Naive B cell (primary cell): ENCODE measurements at regions not wholly inside any gene's neighbourhood (a gene's known extent, or its start where the extent isn't known, plus 50 kb on each side); places are given as distances from the start of the nearest gene placed in this dataset.

Source experiments
- ATAC-seq, 2 donors: fragments of 150-1000 bp; cut with Tn5 transposase; 2 replicates each; pipeline ENCODE4 v1.10.0; 2021; ENCODE audit warnings: low read depth in 2 of 2, mild to moderate bottlenecking in 2 of 2, moderate library complexity in 2 of 2
- DNase-seq: peaks from one replicate; pipeline ENCODE4 v3.0.0; 2022
- H3K27ac Mint-ChIP-seq, 6 donors: one replicate each; pipeline ENCODE4 v1.8.0; 2020 to 2022; ENCODE audit warnings: mild to moderate bottlenecking in 6 of 6, mixed read lengths in 6 of 6, moderate library complexity in 5 of 6, inconsistent platforms in 2 of 6
- H3K27me3 Mint-ChIP-seq, 3 donors: one replicate each; pipeline ENCODE4 v1.8.0; 2021 to 2022; ENCODE audit warnings: mixed read lengths in 3 of 3, mild to moderate bottlenecking in 1 of 3
- H3K36me3 Mint-ChIP-seq, 2 donors: one replicate each; pipeline ENCODE4 v1.8.0; 2020 to 2022; ENCODE audit warnings: mixed read lengths in 2 of 2, inconsistent platforms in 1 of 2, mild to moderate bottlenecking in 1 of 2
- H3K4me1 Mint-ChIP-seq, 3 donors: one replicate each; pipeline ENCODE4 v1.8.0; 2020 to 2022; ENCODE audit warnings: mixed read lengths in 3 of 3, inconsistent platforms in 1 of 3, mild to moderate bottlenecking in 1 of 3, moderate library complexity in 1 of 3
- H3K4me3 Mint-ChIP-seq, 8 donors: one replicate each; pipeline ENCODE4 v1.8.0; 2020 to 2022; ENCODE audit warnings: mild to moderate bottlenecking in 8 of 8, mixed read lengths in 8 of 8, moderate library complexity in 8 of 8, inconsistent platforms in 2 of 8
- H3K9me3 Mint-ChIP-seq, 7 donors: one replicate each; pipeline ENCODE4 v1.8.0; 2020 to 2022; ENCODE audit warnings: mixed read lengths in 7 of 7, mild to moderate bottlenecking in 5 of 7, inconsistent platforms in 2 of 7, moderate library complexity in 1 of 7

DNA sequence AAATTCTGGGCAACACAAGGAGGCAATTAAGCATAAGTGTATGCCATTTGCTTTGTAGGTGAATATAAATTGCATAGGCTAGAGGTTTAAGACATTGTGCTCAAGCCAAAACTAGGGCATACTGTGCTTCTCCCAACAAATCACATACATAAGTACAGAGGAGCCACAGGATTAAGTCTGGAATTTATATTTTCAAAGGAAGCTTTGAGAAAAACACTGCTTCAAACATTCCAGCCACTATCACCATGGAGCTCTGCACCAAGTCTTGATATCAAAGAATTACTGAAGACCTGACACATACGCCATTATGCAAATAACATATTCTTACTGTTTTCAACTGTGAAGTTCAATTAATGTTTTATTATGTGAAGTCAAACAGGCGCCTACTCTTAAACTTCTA, 119.4 kb upstream of the NPHP3 start:
- Mint-ChIP-seq H3K36me3 (no peaks in the 10 kb centered on the region), H3K27me3 (peaks cover 7 to 9% (median 9%) of the 10 kb centered on the region in 3 donors), H3K4me1 (no peaks in the 10 kb centered on the region), H3K4me3 (no peak overlapping the region), H3K9me3 (no peaks in the 10 kb centered on the region), H3K27ac (no peak overlapping the region)
- ATAC-seq (no peak), DNase-seq (no peak)

DNA sequence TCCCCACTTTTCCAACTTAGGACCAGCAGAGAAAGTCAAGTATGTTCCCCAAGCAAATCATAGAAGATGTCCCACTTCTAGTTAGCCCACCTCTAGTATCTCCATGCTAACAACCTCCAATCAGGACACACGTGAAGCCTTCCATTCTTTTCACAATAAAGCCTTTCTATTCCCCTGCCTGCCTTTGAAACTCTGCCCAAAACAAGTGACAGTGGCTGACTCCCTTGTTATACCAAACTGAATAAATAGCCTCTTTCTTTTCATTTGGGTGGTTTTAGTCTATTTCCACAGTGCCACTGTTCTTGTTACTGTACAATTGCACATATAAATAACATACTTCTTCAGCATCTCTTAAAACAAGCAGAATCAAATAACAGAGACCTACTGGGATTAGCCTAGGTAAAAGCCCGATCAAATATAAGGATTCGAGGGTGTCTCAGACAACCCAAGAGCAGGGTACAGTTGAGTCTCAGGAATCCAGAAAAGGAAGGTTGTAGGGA, 118.0 kb upstream of the NPHP3 start:
- Mint-ChIP-seq H3K4me1 (no peaks in the 10 kb centered on the region), H3K4me3 (no peak overlapping the region), H3K36me3 (no peaks in the 10 kb centered on the region), H3K27ac (no peak overlapping the region), H3K27me3 (peaks cover 9 to 16% (median 9%) of the 10 kb centered on the region in 3 donors), H3K9me3 (peaks cover 0 to 3% (median 0%) of the 10 kb centered on the region in 7 donors)
- no peak for ATAC-seq
- DNase-seq: no peak

DNA sequence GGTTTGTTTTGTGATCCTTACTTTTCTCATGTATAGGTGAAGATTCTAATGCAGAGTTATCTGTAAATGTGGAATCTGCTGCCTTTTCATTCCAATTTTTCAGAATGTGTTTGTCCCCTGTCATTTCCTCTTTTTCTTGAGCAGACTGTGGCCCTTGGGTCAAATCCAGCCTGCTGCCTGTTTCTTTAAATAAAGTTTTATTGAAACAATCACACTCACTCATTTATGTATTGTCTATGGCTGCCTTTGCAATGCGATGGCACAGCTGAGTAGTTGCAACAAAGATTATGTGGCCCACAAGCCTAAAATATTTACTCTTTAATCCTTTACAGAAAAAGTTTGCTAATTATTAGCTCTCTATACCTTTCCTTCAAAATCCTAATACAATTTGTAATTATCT, 116.3 kb upstream of the NPHP3 start:
- DNase-seq: no peak
- Mint-ChIP-seq H3K4me3 (no peak overlapping the region), H3K9me3 (peaks cover 0 to 4% (median 0%) of the 10 kb centered on the region in 7 donors), H3K36me3 (no peaks in the 10 kb centered on the region), H3K27ac (no peak overlapping the region), H3K4me1 (no peaks in the 10 kb centered on the region), H3K27me3 (peaks cover 9 to 19% (median 16%) of the 10 kb centered on the region in 3 donors)
- ATAC-seq: no peak

DNA sequence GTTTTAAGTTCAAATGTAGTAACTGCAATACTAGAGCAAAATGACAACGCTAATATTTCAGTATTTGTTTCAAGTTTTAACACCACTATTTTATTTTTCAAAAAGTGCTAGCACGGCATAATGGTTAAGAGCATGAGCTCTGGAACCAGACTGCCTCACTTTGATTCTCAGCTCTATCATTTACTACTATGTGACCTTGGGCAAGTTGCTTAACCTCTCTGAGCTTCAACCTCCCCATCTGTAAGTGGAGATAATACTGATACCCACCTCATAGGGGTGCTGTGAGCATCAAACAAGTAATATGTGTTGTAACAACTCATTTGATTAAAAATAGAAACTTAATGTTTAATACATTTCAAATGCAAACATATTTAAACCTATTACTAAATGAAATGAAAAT, 115.4 kb upstream of the NPHP3 start:
- Mint-ChIP-seq H3K27ac (no peak overlapping the region), H3K4me3 (no peak overlapping the region), H3K27me3 (peaks cover 3 to 18% (median 16%) of the 10 kb centered on the region in 3 donors), H3K4me1 (no peaks in the 10 kb centered on the region), H3K36me3 (no peaks in the 10 kb centered on the region), H3K9me3 (peaks cover 0 to 4% (median 0%) of the 10 kb centered on the region in 7 donors)
- ATAC-seq: no peak
- DNase-seq: no peak

- Mint-ChIP-seq H3K27ac (no peak overlapping the region), H3K4me1 (no peaks in the 10 kb centered on the region)
Measured at GRCh38 chr3:132834356-132834755, 112.1 kb upstream of the NPHP3 start.

DNA sequence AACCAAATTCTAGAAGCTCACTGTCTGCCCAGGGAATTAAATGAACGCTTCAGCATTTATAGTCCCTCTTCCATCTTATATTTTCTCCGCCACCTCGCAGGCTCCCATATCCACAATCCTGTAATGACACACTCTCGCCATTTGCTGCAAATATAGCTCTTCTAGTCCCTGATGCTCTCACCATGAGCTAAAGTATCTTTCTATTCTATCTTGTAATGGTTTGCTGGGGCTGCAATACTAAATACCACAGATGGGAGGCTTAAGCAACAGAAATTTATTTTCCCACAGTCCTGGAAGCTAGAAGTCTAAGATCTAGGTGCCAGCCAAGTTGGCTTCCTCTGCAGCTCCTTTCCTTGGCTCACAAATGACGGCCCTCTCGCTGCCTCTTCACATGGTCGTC, 106.9 kb upstream of the NPHP3 start:
- Mint-ChIP-seq H3K27me3 (peaks cover 0 to 6% (median 0%) of the 10 kb centered on the region in 3 donors), H3K36me3 (no peaks in the 10 kb centered on the region), H3K4me3 (no peak overlapping the region), H3K27ac (no peak overlapping the region), H3K4me1 (no peaks in the 10 kb centered on the region), H3K9me3 (peaks cover 0 to 4% (median 0%) of the 10 kb centered on the region in 7 donors)
- DNase-seq (no peak), ATAC-seq (no peak)

More at GRCh38 chr3:132834356-132834755, 112.1 kb upstream of the NPHP3 start:
- H3K9me3 Mint-ChIP-seq: peaks cover 0 to 4% (median 0%) of the 10 kb centered on the region in 7 donors
- no peak overlapping the region for H3K4me3 Mint-ChIP-seq
- DNase-seq (no peak), ATAC-seq (no peak)
- H3K36me3 Mint-ChIP-seq: no peaks in the 10 kb centered on the region
- peaks cover 0 to 17% (median 8%) of the 10 kb centered on the region in 3 donors for H3K27me3 Mint-ChIP-seq

GRCh38 chr3:132822837-132823236, 100.6 kb upstream of the NPHP3 start:
- Mint-ChIP-seq H3K4me1 (no peaks in the 10 kb centered on the region), H3K27me3 (peaks cover 0 to 18% (median 10%) of the 10 kb centered on the region in 3 donors), H3K9me3 (peaks cover 0 to 4% (median 0%) of the 10 kb centered on the region in 7 donors), H3K4me3 (no peak overlapping the region), H3K27ac (no peak overlapping the region), H3K36me3 (no peaks in the 10 kb centered on the region)
- ATAC-seq: no peak
- no peak for DNase-seq

DNA sequence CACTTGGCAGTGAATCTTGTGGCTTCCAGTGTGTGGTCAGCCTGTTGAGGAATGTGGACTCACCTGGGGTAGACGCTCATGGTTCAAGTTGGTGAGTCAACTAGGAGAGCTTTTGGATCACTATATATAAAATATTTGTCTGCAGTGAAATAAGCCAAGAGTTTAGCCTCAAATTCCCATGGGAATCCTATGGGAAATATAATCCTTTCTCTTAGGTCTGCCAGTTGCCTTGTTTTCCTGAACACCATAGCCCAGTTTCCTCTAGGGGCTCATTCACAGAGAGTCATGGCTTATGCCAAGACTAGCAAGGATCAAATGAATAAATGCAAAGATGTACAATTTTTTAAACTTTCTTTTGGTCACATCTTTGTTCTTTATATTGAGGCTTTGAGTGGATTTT, 100.1 kb upstream of the NPHP3 start:
- H3K27ac Mint-ChIP-seq: no peak overlapping the region
- no peaks in the 10 kb centered on the region for H3K36me3 Mint-ChIP-seq
- no peaks in the 10 kb centered on the region for H3K4me1 Mint-ChIP-seq
- H3K27me3 Mint-ChIP-seq: peaks cover under 1 to 23% (median 10%) of the 10 kb centered on the region in 3 donors
- ATAC-seq (no peak), DNase-seq (no peak)
- H3K4me3 Mint-ChIP-seq: no peak overlapping the region
- H3K9me3 Mint-ChIP-seq: peaks cover 0 to 4% (median 0%) of the 10 kb centered on the region in 7 donors

- Mint-ChIP-seq H3K9me3 (peaks cover 0 to 5% (median 0%) of the 10 kb centered on the region in 7 donors), H3K27ac (no peak overlapping the region), H3K36me3 (no peaks in the 10 kb centered on the region), H3K27me3 (peaks cover 8 to 25% (median 10%) of the 10 kb centered on the region in 3 donors), H3K4me1 (no peaks in the 10 kb centered on the region), H3K4me3 (no peak overlapping the region)
- ATAC-seq (no peak), DNase-seq (no peak)
Measured at GRCh38 chr3:132821314-132821713, 99.1 kb upstream of the NPHP3 start.

DNA sequence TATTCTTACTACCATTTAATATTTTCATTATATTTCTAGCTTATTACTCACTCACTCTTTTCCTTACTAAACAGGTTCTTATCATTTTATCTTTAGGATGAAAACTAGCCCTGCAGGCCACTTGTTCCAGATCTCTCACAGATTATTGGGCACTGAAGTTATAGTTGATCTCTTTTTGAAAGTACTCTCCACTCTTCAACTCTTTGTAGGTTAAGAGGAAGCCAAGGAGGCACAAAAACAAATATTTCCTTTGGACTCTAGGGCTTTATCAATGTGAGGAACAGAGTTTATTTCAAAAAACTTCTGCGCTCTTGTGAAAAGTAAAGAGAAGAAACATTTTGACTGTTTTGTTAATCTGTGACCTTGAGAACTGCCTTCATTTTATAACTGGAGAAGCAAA, 96.0 kb upstream of the NPHP3 start:
- H3K27ac Mint-ChIP-seq: no peak overlapping the region
- no peak overlapping the region for H3K4me3 Mint-ChIP-seq
- H3K9me3 Mint-ChIP-seq: peaks cover 0 to 5% (median 2%) of the 10 kb centered on the region in 7 donors
- no peak for DNase-seq
- no peaks in the 10 kb centered on the region for H3K36me3 Mint-ChIP-seq
- no peaks in the 10 kb centered on the region for H3K4me1 Mint-ChIP-seq
- ATAC-seq: no peak
- H3K27me3 Mint-ChIP-seq: peaks cover 8 to 30% (median 10%) of the 10 kb centered on the region in 3 donors

DNA sequence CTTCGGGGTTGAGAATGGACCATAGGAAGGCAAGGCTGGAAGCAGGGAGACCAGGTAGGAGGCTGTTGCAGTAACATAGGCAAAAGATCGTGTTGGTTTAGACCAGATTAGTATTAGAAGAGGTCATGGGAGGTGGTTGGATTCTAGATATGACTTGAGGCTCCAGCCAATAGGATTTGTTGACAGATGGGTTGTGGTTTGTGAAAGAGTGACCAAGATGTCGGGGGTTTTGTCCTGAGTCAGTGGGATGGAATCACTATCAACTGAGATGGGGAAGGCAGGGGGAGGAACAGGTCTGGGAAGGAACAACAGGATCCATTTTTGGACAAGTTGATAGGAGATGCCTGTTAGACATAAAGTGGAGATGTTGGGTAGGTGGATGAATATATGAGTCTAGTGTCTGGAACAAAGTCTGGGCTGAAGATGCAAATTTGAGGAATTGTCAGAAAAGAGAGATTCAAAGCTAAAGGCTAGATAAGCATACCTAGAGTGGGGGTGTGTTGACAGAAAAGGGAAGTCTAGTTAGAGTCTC, 95.5 kb upstream of the NPHP3 start:
- H3K27ac Mint-ChIP-seq: no peak overlapping the region
- no peak overlapping the region for H3K4me3 Mint-ChIP-seq
- peaks cover 8 to 34% (median 10%) of the 10 kb centered on the region in 3 donors for H3K27me3 Mint-ChIP-seq
- ATAC-seq (no peak), DNase-seq (no peak)
- H3K36me3 Mint-ChIP-seq: no peaks in the 10 kb centered on the region
- H3K4me1 Mint-ChIP-seq: no peaks in the 10 kb centered on the region
- H3K9me3 Mint-ChIP-seq: peaks cover 0 to 7% (median 5%) of the 10 kb centered on the region in 7 donors

- ATAC-seq (no peak), DNase-seq (no peak)
- no peaks in the 10 kb centered on the region for H3K27me3 Mint-ChIP-seq
- H3K9me3 Mint-ChIP-seq: peaks cover 0 to 3% (median 0%) of the 10 kb centered on the region in 7 donors
- H3K27ac Mint-ChIP-seq: peak overlapping the region in 1 of 6 donors; percentile 31
- no peak overlapping the region for H3K4me3 Mint-ChIP-seq
- no peaks in the 10 kb centered on the region for H3K4me1 Mint-ChIP-seq
- H3K36me3 Mint-ChIP-seq: no peaks in the 10 kb centered on the region
Measured at GRCh38 chr3:132805071-132805470, 82.9 kb upstream of the NPHP3 start.

DNA sequence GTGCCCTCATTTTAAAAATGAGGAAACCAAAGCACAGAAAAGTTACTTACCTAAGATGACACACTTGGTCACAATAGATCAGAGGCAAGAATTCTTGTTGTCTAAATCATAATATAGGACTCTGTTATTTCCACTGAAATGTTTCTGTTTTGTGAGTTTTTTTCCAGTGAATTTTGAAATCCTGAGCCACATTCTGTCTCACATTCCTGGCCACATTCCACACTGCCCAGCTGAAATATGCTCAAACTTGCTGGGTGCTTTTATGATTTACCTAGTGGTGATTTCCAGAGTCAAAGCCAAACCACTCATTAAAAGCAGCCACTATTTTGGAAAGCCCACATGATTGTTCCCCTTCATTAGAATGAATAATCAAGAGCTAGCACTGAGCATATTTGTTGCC, 82.3 kb upstream of the NPHP3 start:
- H3K27me3 Mint-ChIP-seq: peaks cover 0 to 3% (median 0%) of the 10 kb centered on the region in 3 donors
- DNase-seq (no peak), ATAC-seq (no peak)
- no peaks in the 10 kb centered on the region for H3K36me3 Mint-ChIP-seq
- H3K4me3 Mint-ChIP-seq: no peak overlapping the region
- H3K27ac Mint-ChIP-seq: no peak overlapping the region
- no peaks in the 10 kb centered on the region for H3K4me1 Mint-ChIP-seq
- peaks cover 0 to 2% (median 0%) of the 10 kb centered on the region in 7 donors for H3K9me3 Mint-ChIP-seq

GRCh38 chr3:132803889-132804288, 81.7 kb upstream of the NPHP3 start:
- no peak overlapping the region for H3K27ac Mint-ChIP-seq

More at GRCh38 chr3:132803889-132804288, 81.7 kb upstream of the NPHP3 start:
- no peaks in the 10 kb centered on the region for H3K36me3 Mint-ChIP-seq
- DNase-seq (no peak), ATAC-seq (no peak)
- H3K4me1 Mint-ChIP-seq: no peaks in the 10 kb centered on the region
- no peak overlapping the region for H3K4me3 Mint-ChIP-seq
- peaks cover 0 to 2% (median 0%) of the 10 kb centered on the region in 7 donors for H3K9me3 Mint-ChIP-seq
- peaks cover 0 to 4% (median 0%) of the 10 kb centered on the region in 3 donors for H3K27me3 Mint-ChIP-seq
